Activated T-cell treated with anti-CD3 and anti-CD28 coated beads, Interleukin-2, amount 50 U/mL, for 72 hours (primary cell): ENCODE measurements at regions not wholly inside any gene's neighbourhood (a gene's known extent, or its start where the extent isn't known, plus 50 kb on each side); places are given as distances from the start of the nearest gene placed in this dataset.

ENCODE experiments used
- ATAC-seq, 2 donors: fragments of 150-1000 bp; cut with Tn5 transposase; replicated peaks in 1 of 2; 2 replicates each; pipeline ENCODE4 v1.10.0; 2021; ENCODE audit warnings: moderate library complexity in 2 of 2, mild to moderate bottlenecking in 1 of 2
- DNase-seq, 2 donors: peaks; one replicate each; pipeline ENCODE4 v3.0.0; 2021 to 2022; ENCODE audit warnings: mixed read lengths in 1 of 2
- H3K27ac Mint-ChIP-seq: one replicate; pipeline ENCODE4 v1.8.0; 2022; ENCODE audit warnings: mild to moderate bottlenecking, moderate library complexity, mixed read lengths
- H3K27me3 Mint-ChIP-seq: one replicate; pipeline ENCODE4 v1.8.0; 2022; ENCODE audit warnings: low read depth, mixed read lengths
- H3K36me3 Mint-ChIP-seq, 2 donors: one replicate each; pipeline ENCODE4 v1.8.0; 2022; ENCODE audit warnings: mixed read lengths in 2 of 2, mild to moderate bottlenecking in 1 of 2; ENCODE audit not compliant: insufficient read depth in 2 of 2
- H3K4me1 Mint-ChIP-seq: one replicate; pipeline ENCODE4 v1.8.0; 2022; ENCODE audit warnings: low read depth, mixed read lengths
- H3K4me3 Mint-ChIP-seq, 2 donors: one replicate each; pipeline ENCODE4 v1.8.0; 2022; ENCODE audit warnings: mild to moderate bottlenecking in 2 of 2, mixed read lengths in 2 of 2, moderate library complexity in 2 of 2
- H3K9me3 Mint-ChIP-seq, 2 donors: one replicate each; pipeline ENCODE4 v1.8.0; 2022; ENCODE audit warnings: mixed read lengths in 2 of 2

GRCh38 chr1:83790446-83790845, 208.5 kb downstream of the TTLL7 start:
- no peak overlapping the region for H3K27ac Mint-ChIP-seq
- H3K27me3 Mint-ChIP-seq: no peaks in the 10 kb centered on the region
- ATAC-seq (no peak), DNase-seq (no peak)
- no peaks in the 10 kb centered on the region for H3K9me3 Mint-ChIP-seq
- H3K4me3 Mint-ChIP-seq: no peak overlapping the region
- no peaks in the 10 kb centered on the region for H3K36me3 Mint-ChIP-seq
- peaks cover 5% of the 10 kb centered on the region for H3K4me1 Mint-ChIP-seq

DNA sequence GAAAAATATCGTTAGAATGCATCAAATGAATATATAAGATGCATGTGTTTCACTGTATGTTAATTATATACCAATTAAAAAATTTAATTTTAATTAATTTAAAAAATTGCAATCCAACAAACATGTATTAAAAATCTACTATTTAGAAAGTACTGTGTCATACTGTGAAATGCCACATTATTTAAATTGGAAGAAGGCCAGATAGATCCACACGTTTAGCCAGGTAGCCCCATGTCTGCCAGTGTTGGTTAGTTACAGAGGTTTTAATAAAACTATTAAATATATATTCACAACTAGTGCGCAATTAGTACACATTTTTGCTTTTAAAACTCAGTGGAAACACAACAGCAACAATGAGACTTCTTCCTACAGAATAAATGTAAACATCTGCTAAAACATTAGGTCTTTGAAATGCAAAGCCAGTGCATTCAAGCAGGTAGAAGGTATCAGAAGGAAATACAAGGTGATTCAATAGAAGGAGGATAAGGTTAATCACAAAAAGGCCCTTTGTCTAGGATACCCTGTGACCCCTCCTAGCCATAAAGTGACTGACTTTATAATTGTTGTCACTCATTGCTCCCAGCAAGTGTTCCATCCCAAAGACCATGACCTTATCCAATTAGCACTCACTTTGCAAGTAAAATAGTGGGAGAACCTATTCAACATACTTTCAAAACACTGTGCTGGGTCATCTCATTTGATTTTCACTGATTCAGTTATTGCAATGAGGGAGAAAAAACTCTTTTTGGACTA, 211.5 kb downstream of the TTLL7 start:
- DNase-seq: no peak
- H3K27me3 Mint-ChIP-seq: no peaks in the 10 kb centered on the region
- H3K36me3 Mint-ChIP-seq: peaks cover 0 to 3% of the 10 kb centered on the region in 2 donors
- peaks cover 0 to 3% of the 10 kb centered on the region in 2 donors for H3K9me3 Mint-ChIP-seq
- H3K4me1 Mint-ChIP-seq: no peaks in the 10 kb centered on the region
- no peak for ATAC-seq
- H3K27ac Mint-ChIP-seq: no peak overlapping the region
- no peak overlapping the region for H3K4me3 Mint-ChIP-seq

GRCh38 chr1:83781667-83782066, 217.3 kb downstream of the TTLL7 start:
- no peak overlapping the region for H3K27ac Mint-ChIP-seq
- H3K27me3 Mint-ChIP-seq: no peaks in the 10 kb centered on the region
- no peak overlapping the region for H3K4me3 Mint-ChIP-seq
- peaks cover 0 to 3% of the 10 kb centered on the region in 2 donors for H3K36me3 Mint-ChIP-seq
- peaks cover 0 to 3% of the 10 kb centered on the region in 2 donors for H3K9me3 Mint-ChIP-seq
- ATAC-seq: no peak
- DNase-seq: no peak
- no peaks in the 10 kb centered on the region for H3K4me1 Mint-ChIP-seq

DNA sequence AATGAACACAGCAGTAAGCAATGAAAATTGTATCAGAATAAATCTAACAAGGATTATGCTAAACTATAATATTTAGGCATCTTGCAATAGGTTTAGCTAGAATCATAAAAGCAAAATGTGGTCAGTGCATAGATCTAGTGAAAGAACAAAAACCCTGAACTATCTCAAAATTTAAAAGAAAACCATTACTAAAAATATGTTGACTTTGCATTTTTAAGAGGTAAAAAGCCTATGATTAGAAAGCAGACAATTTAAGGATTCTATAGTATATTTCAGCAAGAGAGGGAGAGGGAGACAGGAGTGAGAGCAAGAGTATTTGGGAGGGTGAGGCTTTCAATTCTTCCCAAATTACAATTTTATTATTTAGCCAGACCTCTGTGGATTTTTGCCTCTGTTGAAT, 219.4 kb downstream of the TTLL7 start:
- Mint-ChIP-seq H3K4me1 (no peaks in the 10 kb centered on the region), H3K36me3 (peaks cover 0 to 3% of the 10 kb centered on the region in 2 donors), H3K27me3 (no peaks in the 10 kb centered on the region), H3K9me3 (peaks cover 0 to 3% of the 10 kb centered on the region in 2 donors), H3K4me3 (no peak overlapping the region), H3K27ac (no peak overlapping the region)
- no peak for DNase-seq
- no peak for ATAC-seq

DNA sequence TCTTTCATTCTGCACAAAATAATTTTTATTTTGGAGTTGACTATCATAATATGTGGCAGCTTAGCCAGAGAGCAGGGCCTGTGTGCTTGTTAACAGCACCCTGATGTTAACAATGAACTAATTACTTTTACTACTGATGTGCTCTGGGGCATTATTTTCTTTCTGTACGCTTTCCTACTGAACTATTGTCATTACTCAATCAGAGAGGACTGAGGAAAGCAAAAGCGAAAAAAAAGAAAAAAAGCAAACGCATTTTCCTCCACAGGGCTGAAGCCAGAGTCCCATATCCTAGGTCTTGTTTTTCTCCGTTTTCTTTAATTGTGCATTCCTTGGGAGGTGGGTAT, 221.2 kb downstream of the TTLL7 start:
- Mint-ChIP-seq H3K9me3 (no peaks in the 10 kb centered on the region), H3K27ac (no peak overlapping the region), H3K27me3 (no peaks in the 10 kb centered on the region), H3K4me3 (no peak overlapping the region), H3K36me3 (no peaks in the 10 kb centered on the region), H3K4me1 (no peaks in the 10 kb centered on the region)
- ATAC-seq: no peak
- no peak for DNase-seq

- Mint-ChIP-seq H3K4me1 (no peaks in the 10 kb centered on the region), H3K36me3 (no peaks in the 10 kb centered on the region), H3K27ac (no peak overlapping the region), H3K4me3 (no peak overlapping the region), H3K27me3 (no peaks in the 10 kb centered on the region), H3K9me3 (no peaks in the 10 kb centered on the region)
- DNase-seq (no peak), ATAC-seq (no peak)
These were observed 221.8 kb downstream of the TTLL7 start for GRCh38 chr1:83776913-83777757.

- no peak overlapping the region for H3K27ac Mint-ChIP-seq
- ATAC-seq (no peak), DNase-seq (no peak)
- no peaks in the 10 kb centered on the region for H3K27me3 Mint-ChIP-seq
- no peaks in the 10 kb centered on the region for H3K4me1 Mint-ChIP-seq
- no peaks in the 10 kb centered on the region for H3K36me3 Mint-ChIP-seq
- H3K4me3 Mint-ChIP-seq: no peak overlapping the region
- H3K9me3 Mint-ChIP-seq: no peaks in the 10 kb centered on the region
These were observed 222.8 kb downstream of the TTLL7 start for GRCh38 chr1:83775977-83776603.

DNA sequence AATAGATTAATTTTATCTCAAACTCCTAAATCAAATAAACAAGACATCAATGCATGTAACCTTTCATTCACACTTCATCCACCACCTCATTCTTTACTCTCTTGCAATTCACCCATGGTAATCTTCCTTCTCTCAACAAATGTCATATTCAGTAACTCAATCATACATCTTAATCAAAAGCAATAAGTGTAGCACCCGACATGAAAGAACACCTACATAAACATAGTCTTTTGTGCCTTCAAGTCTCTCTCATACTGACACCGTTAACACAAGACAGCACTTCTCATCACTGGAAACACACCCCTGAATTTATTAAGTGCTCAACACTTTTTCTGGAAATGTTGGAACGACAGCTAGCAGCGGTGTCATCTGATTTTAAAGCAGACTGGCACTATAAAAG, 225.9 kb downstream of the TTLL7 start:
- Mint-ChIP-seq H3K9me3 (no peaks in the 10 kb centered on the region), H3K27me3 (no peaks in the 10 kb centered on the region), H3K4me3 (no peak overlapping the region), H3K36me3 (no peaks in the 10 kb centered on the region), H3K27ac (no peak overlapping the region), H3K4me1 (peaks cover 11% of the 10 kb centered on the region)
- ATAC-seq (no peak), DNase-seq (no peak)

- DNase-seq: no peak
- no peaks in the 10 kb centered on the region for H3K9me3 Mint-ChIP-seq
- H3K36me3 Mint-ChIP-seq: no peaks in the 10 kb centered on the region
- H3K27ac Mint-ChIP-seq: no peak overlapping the region
- H3K27me3 Mint-ChIP-seq: no peaks in the 10 kb centered on the region
- no peak overlapping the region for H3K4me3 Mint-ChIP-seq
- H3K4me1 Mint-ChIP-seq: peaks cover 11% of the 10 kb centered on the region
- no peak for ATAC-seq
These were observed 228.6 kb downstream of the TTLL7 start for GRCh38 chr1:83770319-83770661.

DNA sequence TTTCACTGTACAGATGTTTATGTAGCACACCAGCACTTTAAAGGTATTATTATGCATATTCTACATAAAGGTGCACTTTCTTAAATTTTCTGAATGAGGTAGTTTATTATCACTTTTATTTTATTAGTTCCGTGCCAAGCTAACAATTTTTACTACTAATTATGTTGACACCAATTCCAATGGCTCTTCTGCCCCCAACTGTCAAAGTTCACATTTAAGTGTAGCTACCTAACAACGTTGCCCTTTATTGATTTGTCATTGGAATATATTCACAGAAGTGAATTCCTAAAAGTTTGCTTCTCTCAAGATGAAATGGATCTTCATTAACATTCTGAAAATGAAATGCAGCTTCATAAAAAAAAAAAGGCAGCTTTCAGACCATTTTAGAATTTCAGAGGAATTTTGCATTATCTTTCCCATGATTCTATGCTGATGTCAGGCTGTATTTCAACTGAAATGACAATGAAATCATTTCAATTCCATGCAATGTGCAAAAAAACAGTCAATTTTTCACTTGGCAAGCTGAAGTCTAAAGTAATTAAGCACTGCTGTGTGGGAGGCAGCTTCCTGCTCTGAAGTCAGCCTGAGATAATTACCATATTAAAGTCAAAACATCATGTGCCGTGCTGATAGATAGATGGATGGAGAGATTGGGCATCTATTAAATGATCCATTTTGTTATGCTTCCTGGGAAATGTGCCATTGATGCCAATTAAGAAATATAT, 229.2 kb downstream of the TTLL7 start:
- ATAC-seq (no peak), DNase-seq (no peak)
- Mint-ChIP-seq H3K9me3 (no peaks in the 10 kb centered on the region), H3K27me3 (no peaks in the 10 kb centered on the region), H3K27ac (no peak overlapping the region), H3K36me3 (no peaks in the 10 kb centered on the region), H3K4me3 (no peak overlapping the region), H3K4me1 (peaks cover 11% of the 10 kb centered on the region)

- Mint-ChIP-seq H3K4me1 (peaks cover 11% of the 10 kb centered on the region), H3K36me3 (no peaks in the 10 kb centered on the region), H3K4me3 (no peak overlapping the region), H3K27me3 (no peaks in the 10 kb centered on the region), H3K9me3 (no peaks in the 10 kb centered on the region), H3K27ac (no peak overlapping the region)
- no peak for ATAC-seq
- no peak for DNase-seq
These were observed 229.9 kb downstream of the TTLL7 start for GRCh38 chr1:83769072-83769471.

- no peak overlapping the region for H3K4me3 Mint-ChIP-seq
- peaks cover 11% of the 10 kb centered on the region for H3K4me1 Mint-ChIP-seq
- no peaks in the 10 kb centered on the region for H3K36me3 Mint-ChIP-seq
- DNase-seq (no peak), ATAC-seq (no peak)
- no peaks in the 10 kb centered on the region for H3K9me3 Mint-ChIP-seq
- no peak overlapping the region for H3K27ac Mint-ChIP-seq
- no peaks in the 10 kb centered on the region for H3K27me3 Mint-ChIP-seq
These were observed 232.7 kb downstream of the TTLL7 start for GRCh38 chr1:83766241-83766691.

DNA sequence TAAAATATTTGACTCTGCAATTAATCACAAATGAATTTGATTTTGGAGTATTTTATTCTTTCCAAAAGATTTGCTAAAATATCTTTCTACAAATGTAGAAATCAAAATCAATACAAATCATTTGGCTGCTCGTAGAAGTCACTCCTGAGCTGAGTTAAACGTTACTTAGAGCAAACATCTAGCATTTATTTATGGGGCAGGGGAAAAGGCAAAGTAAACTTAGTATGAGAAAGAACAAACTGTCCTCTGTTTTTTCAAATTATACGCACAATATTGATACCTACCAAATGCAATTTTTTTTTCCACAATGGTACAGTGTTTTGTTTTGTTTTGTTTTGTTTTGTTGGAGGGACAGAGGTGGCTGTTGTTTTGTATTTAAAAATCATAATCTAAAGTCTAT, 233.8 kb downstream of the TTLL7 start:
- no peak overlapping the region for H3K27ac Mint-ChIP-seq
- DNase-seq: no peak
- H3K4me3 Mint-ChIP-seq: no peak overlapping the region
- peaks cover 11% of the 10 kb centered on the region for H3K4me1 Mint-ChIP-seq
- H3K27me3 Mint-ChIP-seq: no peaks in the 10 kb centered on the region
- H3K9me3 Mint-ChIP-seq: no peaks in the 10 kb centered on the region
- no peak for ATAC-seq
- H3K36me3 Mint-ChIP-seq: no peaks in the 10 kb centered on the region
